NK-92 (cell line): ENCODE measurements at regions not wholly inside any gene's neighbourhood (a gene's known extent, or its start where the extent isn't known, plus 50 kb on each side); places are given as distances from the start of the nearest gene placed in this dataset.
"Not testable (repeated sequence)": the region's sequence is repeated elsewhere in the genome, so short reads cannot be mapped to it uniquely, and the experiment has no call there.

Experiments
- DNase-seq: peaks from one replicate; lab custom pipeline; 2025; ENCODE audit not compliant: unreplicated experiment; lab: John Stamatoyannopoulos, UW

GRCh38 chr5:54822324-54822687, 163.1 kb downstream of the ESM1 start:
- no peak for DNase-seq

- DNase-seq, result no peak
These were observed 163.7 kb downstream of the ESM1 start for GRCh38 chr5:54821445-54822323.

- no peak for DNase-seq
These were observed 164.9 kb downstream of the ESM1 start for GRCh38 chr5:54820346-54821134.

- DNase-seq, result no peak
These were observed 178.0 kb downstream of the ESM1 start for GRCh38 chr5:54807421-54807820.

- no peak for DNase-seq
These were observed 180.9 kb downstream of the ESM1 start for GRCh38 chr5:54804521-54804920.

- DNase-seq, result no peak
These were observed 181.3 kb downstream of the ESM1 start for GRCh38 chr5:54804086-54804485.

GRCh38 chr5:54803471-54804011, 181.9 kb downstream of the ESM1 start:
- DNase-seq, result no peak

- no peak for DNase-seq
These were observed 185.7 kb downstream of the ESM1 start for GRCh38 chr5:54799645-54800044.

GRCh38 chr5:54795777-54796176, 189.6 kb downstream of the ESM1 start:
- DNase-seq, result no peak

- no peak for DNase-seq
These were observed 190.1 kb downstream of the ESM1 start for GRCh38 chr5:54795284-54795683.

GRCh38 chr5:54794135-54794975, 191.0 kb downstream of the ESM1 start:
- DNase-seq, result no peak

- no peak for DNase-seq
These were observed 191.8 kb downstream of the ESM1 start for GRCh38 chr5:54793468-54794134.

- no peak for DNase-seq
These were observed 192.6 kb downstream of the ESM1 start for GRCh38 chr5:54792611-54793404.

GRCh38 chr5:54787910-54788309, 197.5 kb downstream of the ESM1 start:
- DNase-seq, result not testable (repeated sequence)

GRCh38 chr5:54785729-54786591, 199.4 kb downstream of the ESM1 start:
- DNase-seq, result no peak

- DNase-seq, result no peak
These were observed 206.6 kb downstream of the ESM1 start for GRCh38 chr5:54778783-54779182.

GRCh38 chr5:54775645-54776044, 209.7 kb downstream of the ESM1 start:
- no peak for DNase-seq

GRCh38 chr5:54774281-54775170, 210.9 kb downstream of the ESM1 start:
- no peak for DNase-seq
